AG10803 (cell line): ENCODE measurements at regions not wholly inside any gene's neighbourhood (a gene's known extent, or its start where the extent isn't known, plus 50 kb on each side); places are given as distances from the start of the nearest gene placed in this dataset.

ENCODE experiments used
- DNase-seq: peaks from one replicate; pipeline ENCODE4 v3.0.0; 2010; ENCODE audit warnings: low read depth
- H3K4me3 ChIP-seq: 2 replicates; pipeline ENCODE4 v1.5.1; 2011; ENCODE audit warnings: mild to moderate bottlenecking, low read length, control low read depth
- CTCF ChIP-seq: conservative IDR thresholded peaks from 2 replicates; pipeline ENCODE4 v1.5.1; 2011; ENCODE audit warnings: mild to moderate bottlenecking, low read length, control low read depth, inconsistent platforms

DNA sequence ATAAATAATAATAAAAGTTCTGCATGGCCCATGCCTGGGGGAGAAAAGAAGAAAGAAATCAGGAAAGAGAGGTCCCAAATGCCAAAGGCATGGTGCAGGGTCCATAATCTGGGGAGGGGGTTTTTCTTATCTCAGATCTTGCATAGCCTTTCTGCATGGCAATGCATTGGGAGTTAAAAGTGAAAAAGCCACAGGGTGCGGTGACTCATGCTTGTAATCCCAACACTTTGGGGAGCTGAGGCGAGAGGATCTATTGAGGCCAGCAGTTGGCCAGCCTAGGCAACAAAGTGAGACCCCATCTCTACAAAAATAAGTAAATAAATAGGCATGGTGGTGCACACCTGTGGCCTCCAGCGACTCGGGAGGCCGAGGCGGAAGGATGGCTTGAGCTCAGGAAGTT is 76.8 kb upstream of the GATA2 start:
- H3K4me3 ChIP-seq = no peak overlapping the region
- no peak for TF ChIP-seq CTCF
- DNase-seq = no peak

DNA sequence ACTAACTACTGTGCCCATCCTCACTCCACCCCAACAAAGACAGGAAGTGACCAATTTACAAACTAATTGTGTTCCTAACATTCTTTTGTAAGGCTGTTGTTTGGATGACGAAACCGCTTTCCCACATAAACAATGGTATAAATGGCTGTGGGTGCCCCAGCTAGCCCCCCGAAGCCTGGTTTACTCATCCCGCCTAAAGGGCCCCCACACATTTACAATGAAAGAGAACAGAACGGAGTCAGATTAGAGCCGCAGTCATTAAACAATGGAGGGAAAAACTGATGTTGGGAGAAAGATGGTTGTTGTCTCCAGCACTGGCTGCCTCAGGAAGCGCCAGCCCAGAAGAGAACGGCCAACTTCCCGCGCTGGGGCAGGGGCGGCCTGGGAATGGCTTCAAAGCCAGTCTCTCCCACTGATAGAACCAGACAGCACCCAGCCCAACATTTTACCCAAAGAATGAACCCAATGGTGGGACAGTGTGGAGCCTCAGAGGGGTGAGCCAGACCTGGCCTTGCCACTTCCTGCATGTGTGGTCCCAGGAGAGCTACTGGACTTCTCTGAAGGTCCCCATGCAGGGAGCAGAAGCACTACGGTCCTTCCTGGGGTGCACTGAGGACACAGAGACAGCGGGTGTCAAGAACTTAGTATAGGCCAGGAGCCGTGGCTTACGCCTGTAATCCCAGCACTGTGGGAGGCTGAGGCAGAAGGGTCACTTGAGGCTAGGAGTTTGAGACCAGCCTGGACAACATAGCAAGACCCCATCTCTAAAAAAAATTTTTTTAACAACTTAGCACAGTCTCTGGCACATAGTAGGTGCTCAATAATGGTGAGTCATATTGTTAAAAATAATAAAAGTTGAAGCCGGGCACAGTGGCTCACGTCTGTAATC is 75.8 kb upstream of the GATA2 start:
- TF ChIP-seq CTCF = no peak
- DNase-seq = no peak
- no peak overlapping the region for H3K4me3 ChIP-seq

GRCh38 chr3:128567705-128568356 is 74.8 kb upstream of the GATA2 start:
- TF ChIP-seq CTCF = no peak
- no peak for DNase-seq
- H3K4me3 ChIP-seq = no peak overlapping the region

- DNase-seq = no peak
- TF ChIP-seq CTCF = no peak
- H3K4me3 ChIP-seq = no peak overlapping the region
Observed at GRCh38 chr3:128567141-128567540, 74.1 kb upstream of the GATA2 start.

DNA sequence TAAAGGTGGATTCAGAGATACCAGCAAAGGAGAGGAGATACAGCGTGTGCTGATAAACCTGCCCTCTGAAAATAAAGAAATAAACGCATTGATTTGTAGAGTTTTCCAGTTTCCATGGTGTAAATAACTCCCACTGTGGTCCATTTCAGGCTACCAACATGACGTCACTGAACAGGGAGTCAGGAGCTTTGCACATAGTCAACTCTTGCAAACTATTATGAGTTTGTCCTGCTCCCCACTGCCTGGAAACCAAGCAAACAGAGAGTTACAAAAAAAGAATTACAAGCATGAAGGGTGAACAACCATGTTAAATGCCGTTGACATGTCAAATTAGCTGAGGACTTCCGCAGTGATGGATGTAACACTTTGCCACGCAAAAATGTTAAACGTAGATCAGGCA is 70.4 kb upstream of the GATA2 start:
- H3K4me3 ChIP-seq = no peak overlapping the region
- DNase-seq = peak; percentile 17
- no peak for TF ChIP-seq CTCF

DNA sequence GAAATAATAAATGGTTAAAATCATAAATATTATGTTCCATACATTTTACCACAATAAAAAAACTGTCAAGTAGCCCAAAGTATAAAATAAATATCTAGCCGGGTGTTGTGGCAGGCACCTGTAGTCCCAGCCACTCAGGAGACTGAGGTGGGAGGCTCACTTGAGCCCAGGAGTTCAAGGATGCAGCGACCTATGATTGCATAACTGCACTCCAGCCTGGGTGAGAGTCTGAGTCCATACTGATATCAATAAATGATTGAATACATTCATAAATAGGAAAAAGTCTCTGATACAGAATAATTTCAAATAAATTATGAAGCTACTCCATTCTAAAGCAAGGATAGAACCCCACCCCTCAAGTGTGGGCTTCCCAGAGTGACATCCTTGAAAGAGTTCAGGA is 68.5 kb upstream of the GATA2 start:
- no peak overlapping the region for H3K4me3 ChIP-seq
- DNase-seq = no peak
- no peak for TF ChIP-seq CTCF

DNA sequence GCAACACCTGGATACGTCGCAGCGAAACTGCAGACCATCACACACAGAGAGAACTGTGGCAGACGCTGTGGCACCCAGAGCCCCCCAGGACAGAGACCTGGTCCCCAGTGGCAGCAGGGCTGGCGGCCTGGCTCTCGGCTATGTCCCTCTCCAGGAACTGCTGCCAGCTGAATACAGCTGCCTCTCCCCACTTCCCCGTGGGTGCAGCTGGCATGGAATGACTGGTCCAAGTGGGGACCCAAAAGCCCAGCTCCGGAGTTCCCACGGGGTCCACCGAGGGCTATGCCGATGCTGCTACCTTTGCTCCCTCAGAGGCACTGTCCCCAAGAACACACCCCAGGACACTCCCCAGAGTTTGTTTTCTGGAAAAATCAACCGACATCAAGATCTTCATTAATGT is 67.8 kb upstream of the GATA2 start:
- no peak for DNase-seq
- no peak overlapping the region for H3K4me3 ChIP-seq
- TF ChIP-seq CTCF = no peak
